ENCODE measurements at regions not wholly inside any gene's neighbourhood (a gene's known extent, or its start where the extent isn't known, plus 50 kb on each side); places are given as distances from the start of the nearest gene placed in this dataset.

GRCh38 chr7:68547181-68547580, 1051.1 kb upstream of the AUTS2 start:
- no peak for DNase-seq

GRCh38 chr7:68547799-68548198, 1050.5 kb upstream of the AUTS2 start:
- no peak overlapping the region for H3K27ac ChIP-seq (ENCODE audit: insufficient read depth, low read length, poor library complexity, severe bottlenecking)
- DNase-seq: no peak
- no peaks in the 10 kb centered on the region for H3K9me3 ChIP-seq (ENCODE audit: control insufficient read depth, low read length)
- no peaks in the 10 kb centered on the region for H3K36me3 ChIP-seq (ENCODE audit: control insufficient read depth, insufficient read depth, low read length)
- no peak overlapping the region for H3K4me3 ChIP-seq (ENCODE audit: insufficient read depth, low read depth, low read length, poor library complexity, severe bottlenecking)
- no peaks in the 10 kb centered on the region for H3K4me1 ChIP-seq (ENCODE audit: control insufficient read depth, insufficient read depth, low read length, poor library complexity, severe bottlenecking)
- H3K27me3 ChIP-seq (replicated peaks; ENCODE audit: control insufficient read depth, insufficient read depth, low read length, poor library complexity, severe bottlenecking): no peaks in the 10 kb centered on the region

More at GRCh38 chr7:68547181-68547580, 1051.1 kb upstream of the AUTS2 start:
- Histone ChIP-seq H3K36me3 (ENCODE audit: control insufficient read depth, insufficient read depth, low read length) (no peaks in the 10 kb centered on the region), H3K9me3 (ENCODE audit: control insufficient read depth, low read length) (no peaks in the 10 kb centered on the region), H3K4me3 (ENCODE audit: insufficient read depth, low read depth, low read length, poor library complexity, severe bottlenecking) (no peak overlapping the region), H3K27me3 (replicated peaks; ENCODE audit: control insufficient read depth, insufficient read depth, low read length, poor library complexity, severe bottlenecking) (no peaks in the 10 kb centered on the region), H3K4me1 (ENCODE audit: control insufficient read depth, insufficient read depth, low read length, poor library complexity, severe bottlenecking) (no peaks in the 10 kb centered on the region), H3K27ac (ENCODE audit: insufficient read depth, low read length, poor library complexity, severe bottlenecking) (no peak overlapping the region)

- no peak overlapping the region for H3K4me3 ChIP-seq (ENCODE audit: insufficient read depth, low read depth, low read length, poor library complexity, severe bottlenecking)
- DNase-seq: no peak
- H3K4me1 ChIP-seq (ENCODE audit: control insufficient read depth, insufficient read depth, low read length, poor library complexity, severe bottlenecking): no peaks in the 10 kb centered on the region
- H3K9me3 ChIP-seq (ENCODE audit: control insufficient read depth, low read length): no peaks in the 10 kb centered on the region
- no peaks in the 10 kb centered on the region for H3K36me3 ChIP-seq (ENCODE audit: control insufficient read depth, insufficient read depth, low read length)
- no peak overlapping the region for H3K27ac ChIP-seq (ENCODE audit: insufficient read depth, low read length, poor library complexity, severe bottlenecking)
- no peaks in the 10 kb centered on the region for H3K27me3 ChIP-seq (replicated peaks; ENCODE audit: control insufficient read depth, insufficient read depth, low read length, poor library complexity, severe bottlenecking)
These were observed 1048.2 kb upstream of the AUTS2 start for GRCh38 chr7:68550027-68550426.

GRCh38 chr7:68550635-68551034, 1047.6 kb upstream of the AUTS2 start:
- Histone ChIP-seq H3K36me3 (ENCODE audit: control insufficient read depth, insufficient read depth, low read length) (no peaks in the 10 kb centered on the region), H3K27ac (ENCODE audit: insufficient read depth, low read length, poor library complexity, severe bottlenecking) (no peak overlapping the region), H3K9me3 (ENCODE audit: control insufficient read depth, low read length) (no peaks in the 10 kb centered on the region), H3K4me1 (ENCODE audit: control insufficient read depth, insufficient read depth, low read length, poor library complexity, severe bottlenecking) (no peaks in the 10 kb centered on the region), H3K27me3 (replicated peaks; ENCODE audit: control insufficient read depth, insufficient read depth, low read length, poor library complexity, severe bottlenecking) (no peaks in the 10 kb centered on the region), H3K4me3 (ENCODE audit: insufficient read depth, low read depth, low read length, poor library complexity, severe bottlenecking) (no peak overlapping the region)
- DNase-seq: no peak

GRCh38 chr7:68556537-68556936, 1041.7 kb upstream of the AUTS2 start:
- H3K27me3 ChIP-seq (replicated peaks; ENCODE audit: control insufficient read depth, insufficient read depth, low read length, poor library complexity, severe bottlenecking): no peaks in the 10 kb centered on the region
- no peak for DNase-seq
- H3K4me1 ChIP-seq (ENCODE audit: control insufficient read depth, insufficient read depth, low read length, poor library complexity, severe bottlenecking): no peaks in the 10 kb centered on the region
- no peaks in the 10 kb centered on the region for H3K36me3 ChIP-seq (ENCODE audit: control insufficient read depth, insufficient read depth, low read length)
- H3K4me3 ChIP-seq (ENCODE audit: insufficient read depth, low read depth, low read length, poor library complexity, severe bottlenecking): no peak overlapping the region
- H3K27ac ChIP-seq (ENCODE audit: insufficient read depth, low read length, poor library complexity, severe bottlenecking): no peak overlapping the region
- no peaks in the 10 kb centered on the region for H3K9me3 ChIP-seq (ENCODE audit: control insufficient read depth, low read length)

GRCh38 chr7:68559518-68559917, 1038.8 kb upstream of the AUTS2 start:
- no peaks in the 10 kb centered on the region for H3K9me3 ChIP-seq (ENCODE audit: control insufficient read depth, low read length)

GRCh38 chr7:68562323-68562899, 1035.9 kb upstream of the AUTS2 start:
- H3K4me1 ChIP-seq (ENCODE audit: control insufficient read depth, insufficient read depth, low read length, poor library complexity, severe bottlenecking): no peaks in the 10 kb centered on the region
- no peaks in the 10 kb centered on the region for H3K27me3 ChIP-seq (replicated peaks; ENCODE audit: control insufficient read depth, insufficient read depth, low read length, poor library complexity, severe bottlenecking)
- H3K4me3 ChIP-seq (ENCODE audit: insufficient read depth, low read depth, low read length, poor library complexity, severe bottlenecking): no peak overlapping the region
- H3K36me3 ChIP-seq (ENCODE audit: control insufficient read depth, insufficient read depth, low read length): no peaks in the 10 kb centered on the region
- H3K27ac ChIP-seq (ENCODE audit: insufficient read depth, low read length, poor library complexity, severe bottlenecking): no peak overlapping the region
- no peak for DNase-seq
- H3K9me3 ChIP-seq (ENCODE audit: control insufficient read depth, low read length): no peaks in the 10 kb centered on the region

More at GRCh38 chr7:68559518-68559917, 1038.8 kb upstream of the AUTS2 start:
- no peaks in the 10 kb centered on the region for H3K27me3 ChIP-seq (replicated peaks; ENCODE audit: control insufficient read depth, insufficient read depth, low read length, poor library complexity, severe bottlenecking)
- H3K36me3 ChIP-seq (ENCODE audit: control insufficient read depth, insufficient read depth, low read length): no peaks in the 10 kb centered on the region
- no peak overlapping the region for H3K4me3 ChIP-seq (ENCODE audit: insufficient read depth, low read depth, low read length, poor library complexity, severe bottlenecking)
- DNase-seq: no peak
- no peak overlapping the region for H3K27ac ChIP-seq (ENCODE audit: insufficient read depth, low read length, poor library complexity, severe bottlenecking)
- no peaks in the 10 kb centered on the region for H3K4me1 ChIP-seq (ENCODE audit: control insufficient read depth, insufficient read depth, low read length, poor library complexity, severe bottlenecking)

GRCh38 chr7:68564306-68565135, 1033.8 kb upstream of the AUTS2 start:
- no peaks in the 10 kb centered on the region for H3K4me1 ChIP-seq (ENCODE audit: control insufficient read depth, insufficient read depth, low read length, poor library complexity, severe bottlenecking)
- no peak for DNase-seq
- H3K36me3 ChIP-seq (ENCODE audit: control insufficient read depth, insufficient read depth, low read length): no peaks in the 10 kb centered on the region
- no peak overlapping the region for H3K4me3 ChIP-seq (ENCODE audit: insufficient read depth, low read depth, low read length, poor library complexity, severe bottlenecking)
- H3K27me3 ChIP-seq (replicated peaks; ENCODE audit: control insufficient read depth, insufficient read depth, low read length, poor library complexity, severe bottlenecking): no peaks in the 10 kb centered on the region
- no peak overlapping the region for H3K27ac ChIP-seq (ENCODE audit: insufficient read depth, low read length, poor library complexity, severe bottlenecking)
- H3K9me3 ChIP-seq (ENCODE audit: control insufficient read depth, low read length): no peaks in the 10 kb centered on the region

- Histone ChIP-seq H3K9me3 (ENCODE audit: control insufficient read depth, low read length) (no peaks in the 10 kb centered on the region), H3K27me3 (replicated peaks; ENCODE audit: control insufficient read depth, insufficient read depth, low read length, poor library complexity, severe bottlenecking) (no peaks in the 10 kb centered on the region), H3K36me3 (ENCODE audit: control insufficient read depth, insufficient read depth, low read length) (no peaks in the 10 kb centered on the region), H3K27ac (ENCODE audit: insufficient read depth, low read length, poor library complexity, severe bottlenecking) (no peak overlapping the region), H3K4me3 (ENCODE audit: insufficient read depth, low read depth, low read length, poor library complexity, severe bottlenecking) (no peak overlapping the region), H3K4me1 (ENCODE audit: control insufficient read depth, insufficient read depth, low read length, poor library complexity, severe bottlenecking) (no peaks in the 10 kb centered on the region)
- no peak for DNase-seq
These were observed 1027.0 kb upstream of the AUTS2 start for GRCh38 chr7:68571286-68571685.

GRCh38 chr7:68573271-68574005, 1024.8 kb upstream of the AUTS2 start:
- no peaks in the 10 kb centered on the region for H3K36me3 ChIP-seq (ENCODE audit: control insufficient read depth, insufficient read depth, low read length)
- H3K9me3 ChIP-seq (ENCODE audit: control insufficient read depth, low read length): no peaks in the 10 kb centered on the region
- no peak overlapping the region for H3K4me3 ChIP-seq (ENCODE audit: insufficient read depth, low read depth, low read length, poor library complexity, severe bottlenecking)
- H3K27ac ChIP-seq (ENCODE audit: insufficient read depth, low read length, poor library complexity, severe bottlenecking): no peak overlapping the region
- DNase-seq: no peak
- H3K4me1 ChIP-seq (ENCODE audit: control insufficient read depth, insufficient read depth, low read length, poor library complexity, severe bottlenecking): no peaks in the 10 kb centered on the region
- H3K27me3 ChIP-seq (replicated peaks; ENCODE audit: control insufficient read depth, insufficient read depth, low read length, poor library complexity, severe bottlenecking): no peaks in the 10 kb centered on the region
